Activated CD4-positive, alpha-beta T cell treated with anti-CD3 and anti-CD28 coated beads for 24 hours (primary cell): ENCODE measurements at regions not wholly inside any gene's neighbourhood (a gene's known extent, or its start where the extent isn't known, plus 50 kb on each side); places are given as distances from the start of the nearest gene placed in this dataset.
"Not testable (repeated sequence)": the region's sequence is repeated elsewhere in the genome, so short reads cannot be mapped to it uniquely, and the experiment has no call there.

ENCODE experiments used
- DNase-seq, 2 donors: peaks; one replicate each; pipeline ENCODE4 v3.0.0-alpha.2; 2020; ENCODE audit warnings: low read depth in 2 of 2

DNA sequence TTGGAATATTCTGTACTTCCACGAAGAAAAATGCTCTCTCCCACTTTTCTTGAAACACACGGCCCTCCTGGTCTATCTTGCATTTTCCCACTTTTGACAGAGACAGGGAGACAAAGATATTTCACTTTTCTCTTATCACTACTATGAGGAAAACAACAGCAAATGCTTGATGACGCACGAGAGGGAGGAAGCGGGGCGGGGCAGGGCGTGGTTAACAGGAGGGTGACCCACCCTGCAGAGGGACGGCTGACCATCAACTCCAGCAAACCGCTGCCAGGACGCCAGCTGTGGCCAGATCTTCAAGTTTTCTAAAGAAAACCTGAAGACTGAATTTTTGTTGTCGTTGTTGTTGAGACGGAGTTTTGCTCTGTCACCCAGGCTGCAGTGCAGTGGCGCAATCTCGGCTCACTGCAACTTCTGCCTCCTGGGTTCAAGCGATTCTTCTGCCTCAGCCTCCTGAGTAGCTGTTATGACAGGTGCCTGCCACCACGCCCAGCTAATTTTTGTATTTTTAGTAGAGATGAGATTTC, 63.8 kb downstream of the NSUN5 start:
- DNase-seq: not testable (repeated sequence)

GRCh38 chr7:73234994-73235717, 73.5 kb downstream of the NSUN5 start:
- peak; percentile 85 to 89 for DNase-seq

DNA sequence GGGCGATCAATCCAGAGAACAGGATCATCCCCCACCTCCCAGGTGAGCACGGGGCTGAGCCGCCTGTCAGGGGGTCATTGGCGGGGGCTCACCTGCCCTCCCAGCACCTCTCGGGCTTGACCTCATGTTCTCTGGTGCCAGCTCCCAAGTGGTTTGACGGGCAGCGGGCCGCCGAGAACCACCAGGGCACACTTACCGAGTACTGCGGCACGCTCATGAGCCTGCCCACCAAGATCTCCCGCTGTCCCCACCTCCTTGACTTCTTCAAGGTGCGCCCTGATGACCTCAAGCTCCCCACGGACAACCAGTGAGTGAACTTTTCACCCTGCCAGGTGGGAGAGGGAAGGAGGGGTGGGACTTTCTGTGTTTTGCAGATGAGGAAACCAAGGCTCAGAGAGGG, 82.9 kb downstream of the NSUN5 start:
- DNase-seq: not testable (repeated sequence)

DNA sequence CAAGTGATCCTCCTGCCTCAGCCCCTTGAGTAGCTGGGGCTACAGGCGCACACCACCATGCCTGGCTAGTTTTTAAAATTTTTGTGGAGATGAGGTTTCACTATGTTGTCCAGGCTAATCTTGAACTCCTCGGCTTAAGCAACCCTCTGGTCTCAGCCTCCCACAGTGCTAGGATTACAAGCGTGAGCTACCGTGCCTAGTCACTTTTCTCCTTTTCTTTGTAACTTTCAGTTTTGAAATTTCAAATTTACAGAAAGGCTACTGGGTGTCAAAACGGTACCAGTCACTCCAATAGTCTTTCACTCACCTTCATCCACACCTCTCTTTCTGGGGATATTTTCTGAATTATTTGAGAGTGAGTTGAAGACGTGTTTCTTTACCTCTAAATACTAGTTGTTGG, 86.9 kb downstream of the NSUN5 start:
- DNase-seq: not testable (repeated sequence)

- not testable (repeated sequence) for DNase-seq
These were observed 87.8 kb downstream of the NSUN5 start for GRCh38 chr7:73220766-73221370.

DNA sequence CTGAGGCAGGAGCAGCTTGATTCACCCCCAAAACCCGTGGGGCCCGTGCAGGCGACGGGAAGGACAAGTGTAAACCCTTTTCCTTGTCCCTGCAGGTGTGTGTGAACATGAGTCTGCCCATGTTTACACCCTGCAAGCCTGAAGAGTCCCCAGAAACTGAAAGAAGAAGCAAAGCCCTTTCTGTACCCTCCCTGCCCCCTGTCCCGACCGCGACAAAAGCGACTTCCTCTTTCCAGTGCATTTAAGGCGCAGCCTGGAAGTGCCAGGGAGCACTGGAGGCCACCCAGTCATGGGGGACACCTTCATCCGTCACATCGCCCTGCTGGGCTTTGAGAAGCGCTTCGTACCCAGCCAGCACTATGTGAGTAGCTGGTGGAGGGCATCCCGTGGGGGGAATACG, 88.3 kb downstream of the NSUN5 start:
- not testable (repeated sequence) for DNase-seq

DNA sequence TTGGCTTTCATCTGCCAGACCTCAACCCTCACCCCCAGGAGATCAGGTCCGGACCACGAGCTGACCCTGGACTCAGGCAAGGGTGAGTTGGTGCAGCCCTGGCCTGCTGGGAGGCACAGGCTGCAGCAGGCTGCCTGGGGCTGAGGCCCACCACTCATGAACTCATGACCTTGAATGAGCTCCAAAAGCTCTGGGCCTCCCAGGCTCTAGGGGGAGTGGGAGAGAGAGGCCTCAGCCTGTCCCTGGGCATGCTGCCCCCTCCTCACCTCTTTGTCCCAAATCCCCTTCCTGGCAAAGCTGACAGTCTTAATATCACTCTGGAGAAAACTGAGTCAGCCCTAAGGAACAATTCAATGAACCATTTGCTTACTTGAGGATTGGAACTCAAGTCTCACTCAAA, 89.8 kb downstream of the NSUN5 start:
- DNase-seq: not testable (repeated sequence)

DNA sequence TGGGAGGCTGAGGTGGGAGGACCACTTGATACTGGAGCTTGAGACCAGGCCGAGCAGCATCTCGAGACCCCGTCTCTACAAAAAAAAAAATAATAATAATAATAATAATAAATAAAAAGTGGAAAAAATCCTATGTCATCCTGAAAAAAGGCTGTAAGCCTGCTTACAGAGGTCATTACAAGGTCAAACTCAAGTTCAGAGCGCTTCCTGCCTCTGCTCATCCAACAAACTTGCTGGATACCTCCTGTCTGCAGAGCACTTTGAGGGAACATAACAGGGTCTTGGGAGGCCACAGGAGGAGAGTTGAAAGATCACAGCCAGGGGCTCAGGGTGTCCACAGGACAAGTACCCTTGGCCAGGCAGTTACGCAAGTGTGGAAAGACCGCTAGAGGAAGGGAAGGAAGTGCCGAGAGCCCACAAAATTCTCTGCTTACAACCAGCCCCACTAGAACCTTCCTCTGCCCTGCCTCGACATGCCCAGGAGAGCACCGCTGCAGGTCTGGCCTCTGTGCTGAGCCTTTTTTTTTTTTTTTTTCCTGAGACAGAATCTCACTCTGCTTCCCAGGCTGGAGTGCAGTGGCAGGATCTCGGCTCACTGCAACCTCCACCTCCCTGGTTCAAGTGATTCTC, 92.5 kb downstream of the NSUN5 start:
- not testable (repeated sequence) for DNase-seq

DNA sequence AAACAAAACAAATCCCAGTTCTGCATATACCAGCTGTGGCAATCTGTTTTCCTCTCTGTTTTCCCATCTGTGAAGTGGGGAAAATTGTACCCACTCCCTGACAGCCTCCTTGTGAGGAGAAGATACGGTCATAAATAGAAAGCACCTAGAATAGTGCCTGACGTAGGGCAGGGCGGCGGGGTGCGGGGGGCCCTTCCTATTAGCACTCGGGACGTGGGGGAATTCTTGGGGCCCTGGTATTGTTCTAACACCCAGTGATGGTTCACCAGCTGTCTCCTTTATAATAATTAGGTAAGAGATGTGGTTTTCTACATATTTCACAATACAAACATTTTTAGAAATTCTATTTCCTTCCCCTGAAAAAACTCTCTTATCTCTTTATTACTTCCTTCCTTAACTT, 93.4 kb downstream of the NSUN5 start:
- not testable (repeated sequence) for DNase-seq

- not testable (repeated sequence) for DNase-seq
These were observed 94.2 kb downstream of the NSUN5 start for GRCh38 chr7:73214471-73214870.

- DNase-seq: not testable (repeated sequence)
These were observed 95.5 kb downstream of the NSUN5 start for GRCh38 chr7:73213076-73213475.

- not testable (repeated sequence) for DNase-seq
These were observed 103.0 kb downstream of the NSUN5 start for GRCh38 chr7:73205594-73205993.

- not testable (repeated sequence) for DNase-seq
These were observed 103.7 kb downstream of the NSUN5 start for GRCh38 chr7:73204898-73205297.

- DNase-seq: not testable (repeated sequence)
These were observed 105.3 kb downstream of the NSUN5 start for GRCh38 chr7:73203312-73203711.

DNA sequence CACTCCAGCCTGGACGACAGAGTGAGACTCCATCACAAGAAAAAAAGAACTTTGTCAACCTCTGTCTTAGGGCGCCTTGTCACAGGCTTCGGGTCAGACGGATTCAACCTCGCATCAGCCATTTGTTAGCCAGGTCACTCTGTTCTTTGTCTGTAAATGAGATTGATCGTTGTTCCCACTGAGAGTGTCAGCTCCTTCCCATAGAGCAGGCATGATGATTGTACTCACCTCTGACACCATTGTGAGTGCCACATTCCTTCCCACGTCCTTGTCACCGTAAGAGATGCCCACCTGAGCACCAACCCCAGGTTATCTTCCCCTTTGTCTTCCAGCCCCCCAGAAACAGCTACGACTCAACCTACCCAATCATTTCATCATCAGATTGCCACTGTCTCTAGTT, 107.4 kb downstream of the NSUN5 start:
- DNase-seq: not testable (repeated sequence)

GRCh38 chr7:73200518-73201099, 108.0 kb downstream of the NSUN5 start:
- not testable (repeated sequence) for DNase-seq

- not testable (repeated sequence) for DNase-seq
These were observed 108.2 kb upstream of the SPDYE9 start for GRCh38 chr7:73193991-73194390.

GRCh38 chr7:73190483-73191155, 104.8 kb upstream of the SPDYE9 start:
- DNase-seq: not testable (repeated sequence)

DNA sequence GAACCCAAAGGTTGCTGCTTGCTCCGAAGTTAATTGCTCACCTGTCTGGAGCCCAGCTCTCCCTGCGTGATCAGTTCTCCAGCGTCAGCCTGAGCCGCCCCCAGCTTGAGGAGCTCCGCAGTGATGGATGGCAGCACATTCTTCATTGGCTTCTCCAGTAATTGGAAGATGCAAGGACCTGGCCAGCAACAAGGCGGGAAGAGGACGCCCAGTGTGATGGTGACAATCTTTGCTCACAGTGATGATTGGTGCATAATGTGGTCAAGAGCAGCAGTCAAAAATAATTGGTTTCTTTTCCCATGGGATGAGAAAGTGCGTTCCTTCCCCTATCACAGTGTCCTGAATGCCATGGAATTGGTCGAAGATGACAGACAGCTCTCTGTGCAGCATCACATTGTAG, 102.4 kb upstream of the SPDYE9 start:
- DNase-seq: not testable (repeated sequence)

DNA sequence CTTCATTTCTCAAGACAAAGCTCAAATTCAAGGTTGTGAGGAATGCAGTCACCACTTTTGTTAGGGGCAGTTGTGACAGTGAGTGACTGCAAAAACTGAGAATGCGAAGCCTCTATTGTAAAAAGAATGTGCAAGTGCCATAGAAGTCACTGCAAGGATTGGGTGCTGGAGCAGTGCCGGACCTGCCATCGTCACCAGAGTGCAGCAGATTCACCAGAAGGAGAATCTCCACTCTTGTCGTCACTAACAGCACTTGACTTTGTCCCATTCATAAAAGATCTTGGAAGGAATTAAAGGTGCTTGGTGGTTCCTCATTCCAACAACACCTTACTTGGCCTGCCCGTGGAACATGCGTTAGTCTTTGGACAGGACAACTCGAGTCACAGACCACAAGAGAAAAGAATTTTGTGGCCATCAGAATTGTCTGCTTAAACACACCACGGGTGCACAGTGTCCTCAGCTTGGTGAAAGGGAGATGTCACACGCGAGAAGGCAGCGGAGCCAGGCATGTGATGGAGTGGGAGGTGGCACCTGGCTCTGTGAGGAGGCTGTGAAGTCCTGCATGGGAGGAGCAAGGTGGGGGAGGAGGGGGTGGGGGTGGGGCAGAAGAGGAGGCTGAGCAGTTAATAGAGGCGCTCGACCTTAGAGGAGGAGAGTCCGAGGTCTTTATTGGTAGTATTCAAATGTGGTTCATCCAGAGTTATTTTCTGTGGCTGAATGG, 100.9 kb upstream of the SPDYE9 start:
- not testable (repeated sequence) for DNase-seq

- DNase-seq: not testable (repeated sequence)
These were observed 91.0 kb upstream of the SPDYE9 start for GRCh38 chr7:73176813-73177212.
